Esophagus mucosa (tissue), 1 donor: ENCODE measurements at regions not wholly inside any gene's neighbourhood (a gene's known extent, or its start where the extent isn't known, plus 50 kb on each side); places are given as distances from the start of the nearest gene placed in this dataset.
"Not testable (repeated sequence)": the region's sequence is repeated elsewhere in the genome, so short reads cannot be mapped to it uniquely, and the experiment has no call there.

Experiments used
- ATAC-seq: fragments of 200-7000 bp; cut with Tn5 transposase; one replicate; pipeline ENCODE4 v1.9.1; 2020
- donor health status: DM: yes; HTN: yes; CAD: no.

DNA sequence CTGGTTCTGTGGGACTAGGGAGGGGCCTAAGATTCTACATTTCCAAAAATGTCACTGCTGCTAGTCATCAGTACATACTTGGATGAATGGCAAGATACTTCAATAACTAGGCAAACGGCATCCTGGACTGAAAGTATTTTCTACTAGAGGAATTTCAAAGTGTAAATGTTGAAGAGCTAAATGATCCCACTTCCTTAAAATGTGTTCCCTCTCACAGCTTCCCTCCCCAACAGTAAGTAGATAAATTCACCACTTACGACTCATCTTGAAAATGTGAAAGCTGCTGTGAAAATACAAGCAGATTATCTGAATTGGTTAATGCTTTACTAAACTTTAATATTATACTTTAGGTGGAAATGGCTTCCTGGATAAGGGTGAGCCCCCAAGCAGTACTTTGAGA is 1571.5 kb upstream of the WWC1 start:
- no peak for ATAC-seq

DNA sequence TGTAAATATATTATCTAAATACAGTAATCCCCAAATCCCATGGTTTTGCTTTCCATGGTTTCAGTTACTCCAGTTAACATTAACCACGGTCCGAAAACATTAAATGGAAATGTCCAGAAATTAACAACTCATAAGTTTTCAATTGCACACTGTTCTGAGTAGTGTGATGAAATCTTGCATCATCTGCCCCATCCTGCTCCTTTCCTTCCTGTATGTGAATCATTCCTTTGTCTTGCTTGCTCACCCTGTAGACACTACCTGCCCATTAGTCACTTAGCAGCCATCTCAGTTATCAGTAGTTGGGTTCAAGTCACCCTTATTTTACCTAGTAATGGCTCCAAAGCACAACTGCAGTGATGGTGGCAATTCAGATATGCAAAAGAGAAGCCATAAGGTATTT is 1568.5 kb upstream of the WWC1 start:
- peak; percentile 92 for ATAC-seq

DNA sequence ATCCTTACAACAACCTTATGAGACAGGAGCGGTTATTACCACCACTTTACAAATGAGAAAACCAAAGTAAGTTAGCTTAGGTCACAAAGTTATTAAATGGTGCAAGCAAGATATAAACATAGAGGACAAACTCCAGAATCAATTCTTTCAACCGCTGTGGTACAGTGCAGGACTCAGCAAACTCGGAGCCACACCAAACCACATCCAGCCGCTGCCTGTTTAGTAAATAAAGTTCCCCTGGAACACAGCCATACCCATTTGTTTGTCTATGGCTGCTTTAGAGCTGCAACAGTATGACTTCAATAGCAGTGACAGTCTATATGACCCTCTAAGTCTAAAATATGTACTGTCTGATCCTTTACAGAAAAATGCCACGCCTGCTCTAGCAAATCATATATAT is 1567.2 kb upstream of the WWC1 start:
- no peak for ATAC-seq

DNA sequence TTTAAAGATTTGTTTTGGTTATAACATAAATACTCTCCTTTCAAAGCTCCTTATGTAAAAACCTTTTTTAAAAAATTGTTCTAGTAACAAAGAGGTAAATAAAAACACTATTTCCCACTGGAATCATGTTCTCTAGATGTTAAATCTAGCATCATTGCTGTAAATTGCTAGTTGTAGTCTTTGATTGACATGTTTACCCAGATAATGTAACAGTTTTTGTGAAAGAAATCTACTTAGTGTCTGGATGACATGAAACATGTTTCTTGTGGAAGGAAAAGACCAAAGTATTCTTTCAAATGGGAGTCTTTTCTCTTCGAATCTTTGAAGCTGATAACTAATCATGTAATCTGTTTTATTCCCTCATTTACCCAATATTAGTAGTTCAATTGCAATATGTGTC is 1565.9 kb upstream of the WWC1 start:
- no peak for ATAC-seq

DNA sequence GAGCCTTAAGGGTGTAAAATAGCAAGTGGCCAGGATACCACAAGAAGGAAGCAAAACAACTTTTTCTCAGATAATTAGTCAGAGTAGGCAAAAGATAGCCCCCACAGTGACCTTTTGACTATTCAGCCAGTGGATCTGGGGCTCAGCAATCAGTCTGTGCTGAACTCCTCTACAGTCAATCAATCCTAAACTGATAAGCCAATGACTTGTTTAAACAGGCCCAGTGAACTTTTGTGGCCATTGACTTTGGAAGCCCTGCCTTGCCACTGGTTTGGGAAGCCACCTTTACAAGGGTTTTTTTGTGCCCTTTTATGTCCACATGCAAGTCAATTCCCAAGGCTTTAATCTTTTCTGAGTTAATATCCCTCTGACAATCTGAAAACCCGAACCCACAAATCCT is 1565.0 kb upstream of the WWC1 start:
- ATAC-seq, result no peak

DNA sequence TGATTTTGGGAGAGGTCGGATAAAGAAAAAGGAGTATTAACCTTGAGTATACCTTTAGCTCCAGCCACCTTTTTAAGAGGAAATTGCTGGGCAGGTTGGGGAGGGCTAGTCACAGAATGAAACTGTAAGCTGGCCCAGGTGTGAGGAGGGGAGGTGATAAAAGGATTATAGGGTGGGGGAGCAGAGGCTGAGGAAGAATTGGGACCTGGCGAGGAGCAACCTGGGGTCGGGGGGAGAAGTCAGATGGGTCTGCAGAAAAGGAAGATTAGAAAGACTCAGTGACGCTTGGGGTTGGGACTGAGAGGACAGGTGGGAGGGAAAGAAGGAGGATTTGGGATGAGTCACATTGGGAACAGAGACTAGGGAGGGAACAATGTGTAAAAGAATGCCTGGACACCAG is 1548.5 kb upstream of the WWC1 start:
- ATAC-seq, result not testable (repeated sequence)

DNA sequence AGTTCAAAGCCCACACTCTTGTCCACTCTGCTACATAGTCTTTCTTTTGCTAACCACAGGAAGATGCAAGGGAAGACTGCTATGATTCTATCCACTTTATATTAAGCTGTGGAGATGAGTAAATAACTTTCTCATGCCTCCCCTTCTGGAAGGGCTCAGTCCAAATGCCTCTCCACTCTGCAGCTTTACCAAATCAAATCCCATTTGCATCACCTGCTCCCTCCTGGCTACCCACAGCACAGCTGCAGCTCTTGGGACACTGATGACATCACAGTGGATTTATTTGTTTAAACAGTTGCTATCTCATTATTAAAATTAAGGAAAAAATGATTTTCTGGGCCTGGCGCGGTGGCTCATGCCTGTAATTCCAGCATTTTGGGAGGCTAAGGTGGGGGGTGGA is 1544.9 kb upstream of the WWC1 start:
- ATAC-seq, result no peak

DNA sequence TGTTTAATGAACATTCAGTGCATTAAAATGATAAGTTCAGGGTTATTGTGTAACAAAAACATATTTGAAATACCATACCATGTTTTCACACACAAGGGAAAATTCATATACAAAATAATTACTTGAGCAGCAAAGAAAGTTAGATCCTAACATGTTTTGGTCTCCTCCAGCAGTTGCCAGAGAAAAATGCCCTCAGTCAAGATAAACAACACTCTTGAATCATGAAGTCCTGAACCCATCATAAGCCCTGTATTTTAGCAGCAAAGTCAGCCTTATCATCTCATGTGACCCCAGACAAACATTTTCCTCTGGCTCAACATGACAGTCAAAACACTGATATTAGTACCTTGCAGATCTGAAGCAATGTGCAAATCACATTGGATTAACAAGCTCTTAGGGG is 1541.1 kb upstream of the WWC1 start:
- no peak for ATAC-seq

DNA sequence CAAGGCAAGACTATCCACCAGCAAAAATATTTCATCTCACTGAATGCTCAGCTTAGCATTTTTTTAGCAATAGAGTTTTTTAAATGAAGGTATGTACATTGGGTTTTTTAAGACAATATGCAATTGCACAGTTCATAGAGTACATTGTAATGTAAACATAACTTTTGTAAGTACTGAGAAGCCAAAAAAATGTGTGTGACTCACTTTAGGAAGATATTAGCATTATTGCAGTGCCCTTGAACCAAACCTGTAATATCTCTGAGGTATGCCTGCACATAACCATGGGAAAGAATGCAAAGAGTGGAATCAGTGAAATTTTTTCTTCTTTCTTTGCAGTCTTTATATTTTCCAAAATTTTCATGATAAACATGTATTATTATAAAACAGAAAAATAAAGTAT is 1533.3 kb upstream of the WWC1 start:
- ATAC-seq, result no peak

DNA sequence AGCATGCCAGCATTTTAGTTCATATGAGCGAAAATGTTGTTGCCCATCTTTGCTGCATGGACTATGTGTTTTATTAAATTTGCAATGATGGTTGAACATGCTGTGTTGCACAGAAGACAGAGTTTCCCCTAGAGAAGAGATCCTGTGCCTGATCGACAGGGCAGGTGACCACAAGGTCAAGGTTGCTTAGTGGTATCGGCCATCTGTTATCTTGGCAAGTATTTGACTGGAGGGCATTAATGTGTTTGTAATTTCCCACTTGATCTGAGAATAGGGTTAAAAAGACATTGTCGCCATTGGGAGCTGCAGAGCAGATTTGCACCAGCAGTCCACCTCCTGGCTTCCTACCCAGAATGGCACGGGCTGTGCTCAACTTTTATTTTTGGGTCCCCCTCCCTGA is 1523.6 kb upstream of the WWC1 start:
- ATAC-seq, result no peak

DNA sequence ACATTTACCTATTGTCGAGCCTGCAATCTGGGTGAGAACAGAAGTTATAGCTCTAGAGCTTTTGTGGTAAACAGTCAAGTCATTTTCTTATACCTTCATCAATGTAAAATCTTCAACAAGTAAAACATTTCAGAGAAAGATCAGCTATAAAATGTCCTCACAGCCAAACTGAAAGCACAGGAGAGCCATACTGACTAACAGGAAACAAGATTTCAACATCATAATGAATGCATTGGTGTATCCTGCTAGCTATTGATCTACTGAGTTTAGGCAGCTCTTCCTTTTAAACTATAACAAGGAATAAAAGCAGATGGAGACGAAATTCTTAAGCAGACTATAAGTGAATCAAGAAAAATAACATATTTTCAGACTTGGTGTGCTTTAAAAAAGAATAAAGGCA is 1522.9 kb upstream of the WWC1 start:
- no peak for ATAC-seq

DNA sequence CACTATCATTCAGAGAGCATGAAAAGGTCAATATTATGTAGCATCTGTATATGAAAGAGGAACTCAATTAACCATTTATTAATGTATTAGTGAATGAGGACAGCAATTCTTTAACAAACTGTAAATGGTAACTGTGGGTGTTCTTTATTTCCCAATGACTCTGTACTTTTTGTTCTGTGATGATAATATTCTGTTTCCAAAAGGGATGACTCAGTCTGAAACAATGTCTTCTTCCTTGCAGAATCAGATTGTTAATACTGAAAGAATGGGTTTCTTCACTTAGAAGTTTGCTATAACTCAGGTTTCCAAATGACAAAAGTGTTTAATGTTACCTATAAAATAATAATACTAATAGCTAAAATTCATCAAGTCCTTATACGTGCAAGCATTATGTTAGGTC is 1518.7 kb upstream of the WWC1 start:
- ATAC-seq, result no peak

DNA sequence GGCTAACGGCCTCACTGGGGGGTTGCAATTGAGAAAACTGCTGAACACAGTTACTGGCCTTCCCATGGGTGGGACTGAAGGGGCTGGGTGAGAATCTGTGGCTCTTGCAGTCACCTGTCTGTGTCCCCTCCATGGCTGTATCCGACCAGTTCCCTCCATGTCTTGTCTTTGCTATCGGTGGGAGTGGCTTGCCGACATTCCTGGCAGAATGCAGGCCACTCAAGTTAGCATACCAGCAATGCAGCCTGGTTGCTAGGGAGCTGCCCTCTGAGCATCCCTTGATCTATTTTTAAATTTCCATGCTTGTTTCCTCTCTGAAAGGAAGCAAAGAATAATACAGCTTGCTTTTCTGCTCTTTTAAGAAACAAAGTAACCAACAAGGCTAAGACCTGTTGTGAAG is 1509.7 kb upstream of the WWC1 start:
- no peak for ATAC-seq

DNA sequence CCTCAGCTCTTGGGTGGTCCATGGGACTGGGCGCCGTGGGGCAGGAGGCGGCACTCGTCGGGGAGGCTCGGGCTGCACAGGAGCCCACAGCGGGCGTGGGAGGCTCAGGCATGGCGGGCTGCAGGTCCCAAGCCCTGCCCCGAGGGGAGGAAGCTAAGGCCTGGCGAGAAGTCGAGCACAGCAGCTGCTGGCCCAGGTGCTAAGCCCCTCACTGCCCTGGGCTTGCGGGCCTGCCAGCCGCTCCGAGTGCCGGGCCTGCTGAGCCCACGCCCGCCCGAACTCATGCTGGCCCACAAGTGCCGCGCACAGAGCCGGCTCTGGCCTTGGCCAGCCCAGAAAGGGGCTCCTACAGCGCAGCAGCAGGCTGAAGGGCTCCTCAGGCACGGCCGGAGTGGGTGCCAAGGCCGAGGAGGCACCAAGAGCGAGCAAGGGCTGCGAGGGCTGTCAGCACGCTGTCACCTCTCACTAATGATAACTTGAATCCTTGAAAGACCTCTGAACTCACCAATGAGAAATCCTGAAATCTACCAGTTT is 1506.8 kb upstream of the WWC1 start:
- ATAC-seq, result no peak

DNA sequence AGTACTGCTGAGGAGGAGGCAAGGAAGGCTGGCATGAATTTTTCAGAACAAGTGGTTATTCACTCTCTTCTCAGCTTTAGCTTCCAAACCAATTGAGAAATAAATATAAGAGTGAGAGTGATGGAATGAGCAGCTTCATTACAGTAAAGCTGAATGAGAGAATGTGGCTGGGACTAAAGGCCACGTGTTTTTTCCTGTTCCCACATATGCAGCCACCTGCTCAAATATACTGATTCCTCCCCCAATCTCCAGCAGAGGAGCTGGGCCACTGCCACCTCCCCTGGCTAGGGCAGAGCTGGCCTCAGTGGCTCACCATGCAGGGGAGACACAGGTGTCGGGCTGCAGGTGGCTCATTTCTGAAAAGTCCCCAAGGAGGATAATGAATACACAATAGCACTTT is 1505.3 kb upstream of the WWC1 start:
- ATAC-seq, result no peak

DNA sequence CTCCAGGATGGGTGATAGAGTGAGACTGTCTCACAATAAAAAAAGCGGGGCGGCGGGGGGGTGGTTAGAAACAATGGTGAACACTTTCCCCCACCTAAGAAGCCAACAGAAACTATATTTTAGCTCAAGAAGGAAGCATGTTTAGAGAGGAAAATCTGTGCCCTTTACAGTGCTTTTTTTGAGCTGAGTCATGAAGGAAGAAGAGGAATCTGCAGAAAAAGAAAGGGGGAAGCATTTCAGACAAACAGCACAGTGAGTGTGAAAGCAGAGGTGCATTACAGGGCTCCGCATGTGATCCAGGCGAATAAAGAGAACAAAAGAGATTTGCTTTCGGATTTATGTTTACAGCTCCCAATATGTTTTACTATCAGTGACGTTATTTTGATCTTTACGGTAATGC is 1504.6 kb upstream of the WWC1 start:
- no peak for ATAC-seq

DNA sequence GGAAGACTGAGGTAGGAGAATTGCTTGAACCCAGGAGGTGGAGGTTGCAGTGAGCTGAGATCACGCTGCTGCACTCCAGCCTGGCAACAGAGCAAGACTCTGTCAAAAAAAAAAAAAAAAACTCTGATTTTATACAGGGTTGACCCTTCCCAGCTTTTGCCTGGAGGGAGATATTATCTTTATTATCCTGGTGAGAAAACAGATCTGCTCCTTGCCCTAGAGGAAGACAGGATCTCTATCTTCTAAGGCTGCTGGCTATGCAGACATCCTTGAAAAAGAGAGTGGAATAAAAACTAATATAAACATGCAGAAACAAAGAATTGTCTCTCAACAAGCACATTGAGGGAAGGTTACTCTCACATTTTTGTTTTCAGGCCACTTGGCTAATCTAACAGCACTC is 1503.4 kb upstream of the WWC1 start:
- no peak for ATAC-seq

DNA sequence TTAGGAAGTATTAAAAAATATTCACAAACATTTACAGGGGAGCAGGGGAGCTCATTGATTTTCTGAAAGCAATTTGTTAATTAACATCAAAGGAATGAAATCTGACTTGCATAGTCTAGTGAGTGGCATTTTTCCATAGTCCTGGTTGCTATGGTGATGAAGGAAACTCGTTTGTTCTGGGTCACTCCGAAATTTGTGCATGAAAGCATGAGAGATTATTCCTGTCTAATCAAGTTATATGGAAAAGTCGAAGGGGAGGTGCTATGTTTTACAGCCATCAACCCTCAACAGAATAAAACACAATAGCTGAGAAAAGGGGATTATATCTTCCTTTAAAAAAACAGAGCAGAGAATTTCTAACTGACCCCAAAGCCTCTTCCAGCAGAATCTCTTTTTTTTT is 1495.7 kb upstream of the WWC1 start:
- ATAC-seq, result no peak

DNA sequence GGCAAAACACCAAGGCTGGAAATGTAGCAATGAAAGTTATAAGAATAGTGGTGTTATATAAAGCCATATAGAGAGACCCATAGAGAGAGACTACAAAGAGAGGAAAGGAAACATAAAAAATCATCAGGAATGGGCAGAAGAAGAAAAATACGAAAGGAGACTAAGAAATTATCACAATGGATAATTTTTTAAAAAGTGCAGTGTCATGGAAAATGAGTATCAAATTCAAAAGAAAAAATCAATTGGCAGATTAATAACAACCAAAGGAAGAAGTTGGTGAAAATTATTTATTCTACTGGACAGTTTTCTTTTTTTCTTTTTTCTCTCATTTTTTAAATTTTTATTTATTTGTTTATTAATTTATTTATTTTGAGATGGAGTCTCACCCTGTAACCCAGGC is 1488.4 kb upstream of the WWC1 start:
- no peak for ATAC-seq

DNA sequence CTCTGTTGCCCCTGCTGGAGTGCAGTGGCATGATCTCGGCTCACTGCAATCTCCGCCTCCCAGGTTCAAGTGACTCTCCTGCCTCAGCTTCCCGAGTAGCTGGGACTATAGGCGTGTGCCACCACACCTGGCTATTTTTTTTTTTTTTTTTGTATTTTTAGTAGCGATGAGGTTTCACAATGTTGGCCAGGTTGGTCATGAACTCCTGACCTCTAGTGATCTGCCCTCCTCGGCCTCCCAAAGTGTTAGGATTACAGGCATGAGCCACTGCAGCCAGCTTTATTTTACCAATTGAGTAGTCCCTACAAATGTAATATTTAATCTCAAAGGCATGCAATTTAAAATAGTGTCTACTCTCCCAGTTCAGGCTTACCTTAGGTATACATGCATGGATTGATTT is 1487.2 kb upstream of the WWC1 start:
- not testable (repeated sequence) for ATAC-seq

DNA sequence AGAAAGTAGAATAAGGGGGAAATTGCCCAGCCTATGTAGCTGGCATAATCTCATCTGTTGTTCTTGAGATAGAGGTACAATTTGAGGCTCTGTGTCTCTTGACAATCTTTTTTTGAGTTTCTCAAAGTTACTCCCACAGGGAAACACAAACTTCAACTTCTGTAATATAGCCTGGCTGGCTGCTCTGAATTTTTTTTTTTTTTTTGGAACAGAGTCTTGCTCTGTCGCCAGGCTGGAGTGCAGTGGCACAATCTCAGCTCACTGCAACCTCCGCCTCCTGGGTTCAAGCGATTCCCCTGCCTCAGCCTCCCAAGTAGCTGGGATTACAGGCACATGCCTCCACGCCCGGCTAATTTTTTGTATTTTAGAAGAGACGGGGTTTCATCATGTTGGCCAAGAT is 1486.8 kb upstream of the WWC1 start:
- ATAC-seq, result not testable (repeated sequence)

DNA sequence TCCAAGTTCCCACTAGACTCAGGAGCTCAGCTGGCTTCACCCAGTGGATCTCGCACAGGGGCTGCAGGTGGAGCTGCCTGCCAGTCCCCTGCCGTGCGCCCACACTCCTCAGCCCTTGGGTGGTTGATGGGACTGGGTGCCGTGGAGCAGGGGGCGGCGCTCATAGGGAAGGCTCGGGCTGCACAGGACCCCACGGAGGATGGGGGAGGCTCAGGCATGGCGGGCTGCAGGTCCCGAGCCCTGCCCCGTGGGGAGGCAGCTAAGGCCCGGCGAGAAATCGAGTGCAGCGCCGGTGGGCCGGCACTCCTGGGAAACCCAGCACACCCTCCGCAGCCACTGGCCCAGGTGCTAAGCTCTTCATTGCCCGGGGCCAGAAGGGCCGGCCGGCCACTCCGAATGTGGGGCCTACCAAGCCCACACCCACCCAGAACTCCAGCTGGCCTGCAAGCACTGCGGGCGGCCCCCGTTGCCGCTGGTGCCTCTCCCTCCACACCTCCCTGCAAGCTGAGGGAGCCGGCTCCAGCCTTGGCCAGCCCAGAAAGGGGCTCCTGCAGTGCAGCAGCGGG is 1481.3 kb upstream of the WWC1 start:
- not testable (repeated sequence) for ATAC-seq

DNA sequence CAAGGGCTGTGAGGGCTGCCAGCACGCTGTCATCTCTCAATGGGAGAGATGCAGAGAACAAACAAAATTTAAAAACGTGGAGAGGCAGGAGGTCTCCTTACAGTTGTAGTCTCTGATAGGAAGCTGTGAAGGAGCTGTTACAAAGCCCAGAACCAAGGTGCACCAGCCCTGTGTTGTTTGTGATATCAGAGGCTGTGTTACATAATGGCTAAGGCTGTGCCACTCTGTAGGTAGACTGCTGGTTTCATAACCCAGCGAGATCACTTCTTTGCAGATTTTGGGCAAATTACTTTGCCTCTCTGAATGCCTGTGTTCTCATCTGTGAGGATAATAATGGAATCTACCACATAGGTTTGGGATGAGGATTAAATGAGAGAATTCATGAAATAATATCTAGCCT is 1480.7 kb upstream of the WWC1 start:
- no peak for ATAC-seq

DNA sequence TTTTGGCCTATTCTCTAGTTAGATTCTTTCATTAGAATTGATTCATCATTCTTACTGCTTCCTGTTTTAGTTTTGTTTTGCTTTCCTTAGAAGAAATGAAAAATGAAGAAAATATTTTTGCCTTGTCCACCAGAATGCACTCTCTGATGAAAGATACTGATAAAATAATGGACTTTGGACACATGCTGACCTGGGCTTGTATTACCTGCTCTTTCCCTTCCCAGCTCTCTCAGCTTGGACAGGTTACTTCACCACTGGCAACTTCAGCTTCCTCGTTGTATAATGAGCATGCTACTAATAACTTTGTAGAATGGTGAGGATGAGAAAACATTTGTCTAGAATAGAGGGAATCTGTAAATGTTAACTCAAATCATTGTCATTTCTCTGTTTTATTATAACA is 1468.1 kb upstream of the WWC1 start:
- ATAC-seq, result no peak

DNA sequence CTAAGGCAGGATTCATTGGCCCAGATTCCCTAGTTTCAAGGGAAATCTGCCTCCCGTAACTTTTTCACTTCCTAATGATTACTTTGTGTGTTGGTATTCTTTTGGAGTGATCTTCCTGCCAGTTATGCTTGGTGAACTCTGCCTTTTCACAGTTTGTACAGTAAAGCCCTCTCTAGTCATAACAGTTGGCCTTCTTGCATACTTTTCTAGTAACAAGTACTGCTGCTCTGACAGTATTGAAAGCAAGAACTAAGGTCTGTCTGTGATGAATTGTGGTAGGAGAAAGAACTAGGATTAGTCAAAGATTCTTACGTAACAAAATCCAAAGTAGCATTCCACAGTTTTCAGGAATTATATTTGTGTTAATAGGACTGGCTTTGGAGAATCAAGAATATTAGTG is 1457.2 kb upstream of the WWC1 start:
- no peak for ATAC-seq

DNA sequence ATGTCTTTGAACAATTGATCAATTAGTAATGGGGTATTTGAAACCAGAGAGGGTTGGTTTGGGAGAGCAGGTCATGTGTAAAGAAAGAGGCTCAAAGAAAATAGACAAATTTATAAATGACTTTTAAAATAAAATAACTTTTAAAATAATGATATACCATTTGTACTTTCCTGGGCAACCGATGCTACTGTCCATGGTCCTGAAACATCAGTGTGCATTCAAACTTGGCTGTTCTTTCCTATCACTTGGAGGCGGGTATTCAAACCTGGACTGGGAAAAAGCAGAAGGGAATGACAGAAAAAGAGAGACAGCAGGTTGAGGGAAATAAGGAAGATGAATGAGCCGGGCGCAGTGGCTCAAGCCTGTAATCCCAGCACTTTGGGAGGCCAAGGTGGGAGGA is 1446.4 kb upstream of the WWC1 start:
- no peak for ATAC-seq
